OCI-LY3 (cell line): ENCODE measurements at regions not wholly inside any gene's neighbourhood (a gene's known extent, or its start where the extent isn't known, plus 50 kb on each side); places are given as distances from the start of the nearest gene placed in this dataset.

Experiments used
- EZH2phosphoT487 ChIP-seq: fragments of 200-600 bp; shearing (Covaris generic); IDR thresholded peaks from 2 replicates; pipeline ENCODE4 v1.6.1; 2018; ENCODE audit warnings: antibody characterized with exemption, mixed run types, low read depth
- TF ChIP-seq, protein P1 (sequence below): fragments of 200-600, 300-600 bp; sonication (generic); IDR thresholded peaks from 2 replicates; pipeline ENCODE4 v1.5.1; 2014; ENCODE audit warnings: antibody characterized with exemption, low read length, low read depth

DNA sequence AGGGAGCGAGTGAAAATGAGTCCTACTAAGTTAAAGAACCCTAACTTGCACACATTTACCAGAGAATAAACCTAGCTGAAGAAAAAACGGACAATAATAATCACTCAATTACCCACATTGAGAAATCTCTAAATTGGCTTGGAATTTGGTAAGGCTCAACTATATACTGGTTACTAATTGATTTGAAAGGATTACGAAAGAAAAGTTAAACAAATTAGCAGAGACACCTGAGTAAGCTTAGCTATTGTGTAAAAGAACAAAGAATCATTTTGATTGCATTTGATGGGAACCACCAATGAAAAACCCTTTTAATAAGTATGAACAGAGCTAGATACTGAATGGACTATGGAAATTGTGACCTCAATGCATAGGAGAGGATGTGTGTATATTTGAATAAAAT is 118.6 kb upstream of the ADGRF1 start:
- TF ChIP-seq, protein P1, sequence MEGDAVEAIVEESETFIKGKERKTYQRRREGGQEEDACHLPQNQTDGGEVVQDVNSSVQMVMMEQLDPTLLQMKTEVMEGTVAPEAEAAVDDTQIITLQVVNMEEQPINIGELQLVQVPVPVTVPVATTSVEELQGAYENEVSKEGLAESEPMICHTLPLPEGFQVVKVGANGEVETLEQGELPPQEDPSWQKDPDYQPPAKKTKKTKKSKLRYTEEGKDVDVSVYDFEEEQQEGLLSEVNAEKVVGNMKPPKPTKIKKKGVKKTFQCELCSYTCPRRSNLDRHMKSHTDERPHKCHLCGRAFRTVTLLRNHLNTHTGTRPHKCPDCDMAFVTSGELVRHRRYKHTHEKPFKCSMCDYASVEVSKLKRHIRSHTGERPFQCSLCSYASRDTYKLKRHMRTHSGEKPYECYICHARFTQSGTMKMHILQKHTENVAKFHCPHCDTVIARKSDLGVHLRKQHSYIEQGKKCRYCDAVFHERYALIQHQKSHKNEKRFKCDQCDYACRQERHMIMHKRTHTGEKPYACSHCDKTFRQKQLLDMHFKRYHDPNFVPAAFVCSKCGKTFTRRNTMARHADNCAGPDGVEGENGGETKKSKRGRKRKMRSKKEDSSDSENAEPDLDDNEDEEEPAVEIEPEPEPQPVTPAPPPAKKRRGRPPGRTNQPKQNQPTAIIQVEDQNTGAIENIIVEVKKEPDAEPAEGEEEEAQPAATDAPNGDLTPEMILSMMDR: no peak
- no peak for TF ChIP-seq EZH2phosphoT487
